HG02759 (cell line): ENCODE measurements at regions not wholly inside any gene's neighbourhood (a gene's known extent, or its start where the extent isn't known, plus 50 kb on each side); places are given as distances from the start of the nearest gene placed in this dataset.

Experiments used
- ATAC-seq: cut with Tn5 transposase; IDR thresholded peaks from one replicate; pipeline ENCODE4 v1.9.1; 2021; ENCODE audit warnings: mild to moderate bottlenecking, moderate library complexity; ENCODE audit not compliant: unreplicated experiment

DNA sequence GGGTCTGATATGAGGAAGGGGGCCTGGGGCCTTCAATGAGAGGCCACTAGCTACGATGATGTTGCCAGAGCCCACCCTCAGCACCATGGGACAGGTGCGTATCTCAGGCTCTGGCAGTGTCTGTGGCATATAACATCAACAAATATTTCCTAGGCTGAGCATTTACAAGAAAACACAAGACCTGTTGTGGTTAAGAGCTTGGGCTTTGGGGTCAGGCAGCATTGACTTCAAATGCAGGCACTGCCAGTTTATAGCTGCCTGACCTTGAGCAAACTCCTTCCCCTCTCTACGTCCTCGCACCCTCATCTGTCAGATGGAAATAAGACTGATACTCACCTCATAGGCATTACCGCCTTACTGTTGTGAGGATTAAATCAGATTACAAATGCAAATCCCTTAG is 156.0 kb downstream of the KATNAL1 start:
- no peak for ATAC-seq

- ATAC-seq: no peak
These were observed 158.1 kb downstream of the KATNAL1 start for GRCh38 chr13:30149248-30149647.

- ATAC-seq: no peak
These were observed 158.6 kb downstream of the KATNAL1 start for GRCh38 chr13:30148786-30149185.

GRCh38 chr13:30148171-30148754 is 159.1 kb downstream of the KATNAL1 start:
- ATAC-seq: no peak

GRCh38 chr13:30147421-30147820 is 159.9 kb downstream of the KATNAL1 start:
- ATAC-seq: no peak

DNA sequence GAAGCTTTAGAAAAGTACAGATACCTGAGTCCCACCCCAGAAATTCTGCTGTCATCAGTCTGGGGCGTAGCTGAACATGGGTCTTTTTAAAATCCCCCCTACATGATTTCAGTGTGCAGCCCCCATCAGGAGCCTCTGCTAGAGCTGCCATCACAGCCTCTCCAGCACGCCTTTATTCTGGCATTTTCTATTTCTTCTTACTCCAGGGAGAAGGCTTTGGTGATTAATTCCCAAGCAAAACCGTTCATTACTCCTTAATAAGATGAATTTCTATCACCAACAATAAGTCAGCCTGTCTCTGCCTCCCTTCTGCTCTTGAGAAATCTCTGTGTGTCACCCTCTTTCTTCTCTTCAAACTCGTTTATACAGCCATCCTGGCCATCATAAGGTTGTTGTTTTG is 160.3 kb downstream of the KATNAL1 start:
- ATAC-seq: no peak

DNA sequence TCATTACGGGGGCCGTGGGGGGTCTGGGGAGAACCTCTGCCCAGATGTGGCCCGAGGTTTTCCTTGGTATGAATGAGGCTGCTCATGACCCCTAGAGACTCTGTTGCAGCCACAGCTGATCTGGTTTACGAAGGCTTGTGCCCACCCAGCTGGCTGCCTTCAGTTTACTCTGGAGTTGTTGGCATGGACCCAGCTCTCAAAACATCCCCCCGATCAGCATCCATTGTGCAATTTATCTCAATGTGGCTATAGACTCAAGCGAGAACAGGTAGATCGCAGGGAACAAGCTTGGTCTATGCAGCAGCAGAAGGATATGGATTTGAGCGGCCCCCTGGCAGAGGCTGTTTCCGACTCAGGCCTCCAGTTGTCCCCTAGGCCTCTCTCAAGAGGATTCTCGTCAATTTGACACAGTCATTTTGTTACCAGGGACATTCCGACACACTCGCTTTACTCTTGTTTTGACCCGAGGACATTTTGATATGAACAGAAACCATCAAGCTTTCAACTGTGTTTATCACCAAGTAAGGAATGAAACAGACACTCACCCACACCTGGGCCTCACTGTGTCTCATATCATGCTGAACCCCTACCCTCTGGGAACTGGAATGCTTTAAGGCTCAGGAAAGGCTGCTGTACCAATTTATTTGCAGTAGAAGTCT is 161.5 kb downstream of the KATNAL1 start:
- ATAC-seq: peak; percentile 66

- no peak for ATAC-seq
These were observed 163.5 kb downstream of the KATNAL1 start for GRCh38 chr13:30143666-30144400.

- ATAC-seq: no peak
These were observed 164.7 kb downstream of the KATNAL1 start for GRCh38 chr13:30142486-30143211.

DNA sequence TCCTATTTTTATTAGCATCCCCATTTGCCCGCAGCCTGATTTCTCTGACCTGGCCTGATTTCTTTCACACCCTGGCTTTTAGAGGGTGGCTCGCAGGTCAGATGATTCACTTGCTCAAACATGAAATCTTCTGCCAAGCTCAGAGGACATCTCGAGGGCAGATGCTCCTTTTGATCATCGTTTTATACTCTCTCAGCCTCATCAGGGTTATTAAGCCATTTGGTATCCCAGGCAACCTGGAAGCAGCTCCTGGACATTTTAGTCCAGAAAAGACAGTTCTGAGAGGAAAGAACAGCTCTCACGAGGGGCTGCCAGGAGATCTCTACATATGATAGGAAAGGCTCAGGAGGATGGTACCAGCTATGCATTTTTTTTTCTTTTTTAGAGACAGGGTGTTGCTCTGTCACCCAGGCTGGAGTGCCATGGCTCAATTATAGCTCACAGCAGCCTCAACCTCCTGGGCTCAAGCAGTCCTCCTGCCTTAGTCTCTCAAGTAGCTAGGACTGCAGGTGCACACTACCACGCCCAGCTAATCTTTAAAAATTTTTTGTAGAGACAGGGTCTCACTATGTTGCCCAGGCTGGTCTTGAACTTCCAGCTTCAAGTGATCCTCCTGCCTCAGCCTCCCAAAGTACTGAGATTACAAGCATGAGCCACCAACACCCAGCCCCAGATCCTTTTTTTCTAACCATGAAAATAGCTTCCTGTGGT is 165.4 kb downstream of the KATNAL1 start:
- ATAC-seq: no peak

DNA sequence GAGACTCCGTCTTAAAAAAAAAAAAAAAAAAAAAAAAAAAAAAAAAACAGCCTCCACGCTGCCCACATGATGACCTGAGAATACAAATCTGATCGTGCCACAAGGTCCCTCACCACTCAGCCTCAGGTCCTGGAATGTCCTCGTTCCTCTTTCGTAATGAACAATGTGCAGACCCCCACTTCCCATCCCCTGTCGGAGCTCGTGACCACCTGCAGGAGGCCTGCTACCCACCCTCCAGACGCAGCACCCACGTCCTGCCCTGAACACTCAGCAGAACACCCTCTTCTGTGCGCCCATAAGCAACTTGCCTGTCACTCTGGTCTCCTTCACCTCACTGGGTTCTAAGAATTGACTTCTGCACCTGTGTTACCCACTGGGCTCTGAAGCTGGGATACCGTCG is 166.4 kb downstream of the KATNAL1 start:
- ATAC-seq: no peak

- no peak for ATAC-seq
These were observed 168.8 kb downstream of the KATNAL1 start for GRCh38 chr13:30138511-30138910.

DNA sequence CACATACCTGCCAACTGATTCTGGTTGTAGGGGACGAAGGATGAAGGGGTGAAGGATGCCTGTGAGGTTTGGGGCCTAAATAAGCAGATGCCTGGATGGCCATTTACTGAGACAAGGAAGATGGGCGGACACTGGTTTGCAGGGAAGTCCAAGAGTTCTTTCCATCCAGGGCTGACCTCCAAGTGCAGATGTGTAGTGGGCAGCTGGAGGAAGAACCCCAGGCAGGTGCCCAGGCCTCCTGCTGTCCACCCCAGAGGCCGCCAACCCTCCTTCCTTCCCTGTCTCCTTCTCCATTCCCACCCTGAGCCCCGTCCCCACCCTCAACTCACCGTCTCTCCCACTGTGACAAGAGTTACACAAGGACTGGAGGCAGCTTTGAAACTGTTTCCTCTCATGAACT is 171.5 kb downstream of the KATNAL1 start:
- ATAC-seq: no peak

DNA sequence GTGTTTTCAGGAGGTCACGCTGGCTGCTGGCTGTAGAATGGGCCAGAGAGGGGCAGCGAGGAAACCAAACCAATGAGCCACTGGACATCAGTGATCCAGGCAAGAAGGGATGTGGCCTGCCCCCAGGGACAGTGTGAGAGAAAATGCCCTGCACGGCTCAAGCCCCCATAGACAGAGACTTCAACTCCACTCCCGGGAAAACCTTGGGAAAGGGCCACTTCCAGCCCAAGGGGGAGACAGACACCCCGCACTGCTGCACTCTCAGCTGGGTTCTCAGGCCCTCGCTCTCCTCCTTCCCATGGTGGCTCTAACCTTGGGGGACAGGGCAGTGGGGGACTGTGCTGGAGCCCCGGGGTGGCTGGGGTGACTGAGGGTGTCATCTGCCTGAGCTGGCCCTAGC is 172.0 kb downstream of the KATNAL1 start:
- no peak for ATAC-seq

DNA sequence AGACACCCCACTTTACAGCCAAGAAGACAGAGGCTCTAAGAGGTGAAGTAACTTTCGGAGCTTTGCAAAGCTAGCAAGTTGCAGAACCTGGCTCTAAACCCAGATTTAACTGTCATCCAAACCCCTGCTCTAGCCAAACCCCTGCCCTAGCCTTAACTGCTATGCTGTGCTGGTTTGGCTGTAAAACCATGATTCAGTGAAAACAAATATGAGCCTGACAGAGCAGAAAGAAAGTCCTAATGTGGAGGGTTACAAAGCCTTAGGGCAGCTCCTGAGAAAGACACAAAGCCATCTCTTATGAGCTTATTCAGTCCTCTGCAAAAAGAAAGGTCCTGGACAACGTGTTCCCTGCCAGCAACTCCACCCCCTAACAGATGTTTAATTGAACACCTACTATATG is 172.8 kb downstream of the KATNAL1 start:
- no peak for ATAC-seq

DNA sequence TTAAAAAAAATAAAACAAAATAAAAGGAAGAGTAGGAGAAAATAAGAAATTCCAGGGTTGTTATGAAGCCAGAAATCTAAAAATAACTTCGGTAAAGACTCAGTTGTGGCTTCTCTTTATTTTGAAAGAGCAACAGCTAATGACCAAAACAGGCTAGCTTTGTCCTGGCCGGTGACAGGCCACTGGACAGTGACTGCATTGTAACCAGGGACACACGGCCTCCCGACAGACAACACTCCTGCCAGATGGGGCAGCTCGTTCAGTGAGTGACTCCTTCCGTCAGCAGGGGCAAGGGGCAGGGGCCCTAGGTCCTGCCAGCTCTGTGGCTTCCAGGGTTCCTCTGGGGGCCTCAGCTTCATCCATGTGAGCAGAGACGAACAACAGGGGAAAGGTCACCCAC is 173.4 kb downstream of the KATNAL1 start:
- ATAC-seq: no peak

DNA sequence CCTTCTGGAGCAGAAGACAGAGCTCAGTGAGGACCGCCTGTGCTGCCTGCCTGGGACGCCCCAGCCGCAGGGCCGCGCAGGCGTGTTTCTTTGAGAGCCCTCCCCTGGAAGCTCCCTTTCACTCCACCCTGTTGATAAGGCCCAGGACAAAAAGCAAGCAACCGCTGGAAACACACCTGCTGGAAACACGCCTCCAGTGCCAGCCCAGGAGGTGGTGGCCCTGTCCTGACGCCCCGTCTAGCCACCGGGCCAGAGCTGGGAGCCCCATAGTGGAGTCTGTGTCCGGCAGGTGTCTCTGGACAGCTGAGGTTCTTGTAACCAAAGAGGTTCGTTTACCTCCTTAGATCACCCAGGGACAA is 173.8 kb downstream of the KATNAL1 start:
- no peak for ATAC-seq

DNA sequence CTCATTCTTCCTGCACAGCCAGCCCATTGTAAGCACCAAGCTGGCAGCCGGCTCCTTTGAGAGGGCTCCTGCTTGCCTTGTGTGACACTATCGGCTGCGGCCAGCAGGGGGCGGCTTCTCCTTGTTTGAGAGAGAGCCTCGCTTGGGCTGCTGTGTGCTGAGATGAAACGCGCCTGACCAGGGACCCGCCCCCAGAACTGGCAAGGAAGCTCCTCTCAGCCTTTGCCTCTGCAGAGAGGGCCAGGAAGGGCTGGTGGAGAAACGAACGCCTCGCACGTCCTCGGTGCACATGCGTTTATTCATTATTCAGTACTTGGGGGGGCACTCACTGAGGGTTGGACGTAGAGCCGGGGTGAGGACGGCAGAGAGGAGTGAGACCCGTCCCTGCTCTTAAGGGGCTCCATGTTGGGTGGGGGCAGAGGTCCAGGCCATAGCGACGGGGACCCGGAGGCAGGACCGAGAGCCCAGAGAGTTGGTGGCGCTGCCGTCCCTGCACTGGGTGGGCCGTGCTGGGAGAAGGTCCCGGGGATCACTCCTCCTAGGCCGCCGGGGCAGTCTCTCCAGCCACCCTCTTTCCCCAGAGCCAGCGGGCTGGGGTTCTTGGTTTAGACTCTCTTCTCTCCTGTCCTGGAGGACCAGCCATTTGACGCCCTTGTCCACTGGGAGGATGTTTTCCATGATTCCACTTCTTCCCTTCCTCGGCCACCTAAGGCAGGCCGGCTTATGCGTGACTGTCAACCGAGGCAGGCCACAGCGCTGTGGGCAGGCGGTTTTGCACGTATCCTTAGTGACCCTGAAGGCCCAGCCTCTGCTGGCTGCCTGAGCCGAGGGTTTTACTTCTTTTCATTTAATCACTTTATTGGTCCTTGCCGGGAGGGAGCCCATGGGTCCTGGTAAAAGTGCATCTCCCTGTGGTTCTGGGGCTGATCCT is 174.5 kb downstream of the KATNAL1 start:
- ATAC-seq: peak; percentile 94

DNA sequence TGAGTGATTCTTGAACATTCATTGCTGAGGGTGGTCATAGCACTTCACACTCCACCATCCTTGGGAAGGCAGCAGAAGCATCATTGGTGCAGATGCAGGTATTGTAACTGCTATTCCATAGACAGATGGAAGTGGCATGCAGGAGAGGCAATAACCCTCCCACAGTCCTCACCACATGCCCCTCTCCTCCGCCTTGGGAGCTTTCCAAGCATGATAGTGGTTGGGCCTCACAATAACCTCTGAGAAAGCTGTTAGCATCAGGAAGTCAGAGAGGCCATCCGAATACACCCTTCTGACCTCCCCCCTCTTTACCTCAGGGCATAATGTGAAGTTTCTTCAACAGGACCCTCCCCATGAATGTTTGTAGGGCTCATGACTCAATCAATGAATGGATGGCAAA is 177.9 kb downstream of the KATNAL1 start:
- ATAC-seq: no peak

DNA sequence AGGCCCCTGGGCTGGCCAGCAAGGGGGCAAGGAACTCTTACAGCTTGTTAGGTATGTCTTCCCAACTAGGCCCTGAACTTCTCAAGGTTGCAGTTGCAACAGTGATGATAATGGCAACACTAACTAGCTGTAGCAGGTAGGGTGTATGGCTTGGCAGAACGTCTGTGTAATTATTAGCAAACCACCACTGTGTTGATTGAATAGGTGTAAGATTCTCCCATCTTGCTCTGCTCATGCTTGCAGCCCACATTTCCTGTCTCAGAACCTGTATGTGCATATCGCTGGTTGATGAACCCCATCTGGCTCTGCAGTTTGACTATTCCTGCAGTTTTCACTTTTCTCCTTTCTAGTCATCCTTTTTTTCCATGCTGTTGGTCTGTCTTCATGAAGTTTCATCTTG is 178.8 kb downstream of the KATNAL1 start:
- no peak for ATAC-seq
